ENCODE measurements at regions not wholly inside any gene's neighbourhood (a gene's known extent, or its start where the extent isn't known, plus 50 kb on each side); places are given as distances from the start of the nearest gene placed in this dataset.

- H3K27me3 Mint-ChIP-seq (ENCODE audit: insufficient read depth, unreplicated experiment) = peaks cover 15% of the 10 kb centered on the region
- DNase-seq = no peak
- no peaks in the 10 kb centered on the region for H3K4me1 Mint-ChIP-seq (ENCODE audit: low read depth, unreplicated experiment)
- no peak overlapping the region for H3K27ac Mint-ChIP-seq (ENCODE audit: unreplicated experiment)
- no peaks in the 10 kb centered on the region for H3K36me3 Mint-ChIP-seq (ENCODE audit: insufficient read depth, unreplicated experiment)
- intact Hi-C loops (cut with micrococcal nuclease; ENCODE audit: unreplicated experiment) = no loop called here
- ChIA-PET CTCF (no interaction called here), POLR2A (no interaction called here)
- H3K36me3 ChIP-seq (ENCODE audit: control insufficient read depth, insufficient read depth, low read length) = no peaks in the 10 kb centered on the region
- no peaks in the 10 kb centered on the region for H3K27me3 ChIP-seq (replicated peaks; ENCODE audit: control insufficient read depth, insufficient read depth, low read length)
- no TSS peak for BruUV-seq (replicated peaks)
- no peak overlapping the region for H3K4me3 Mint-ChIP-seq (ENCODE audit: unreplicated experiment)
- no peaks in the 10 kb centered on the region for H3K4me1 ChIP-seq
- TF ChIP-seq CTCF (IDR thresholded peaks at IDR 0.05; ENCODE audit: insufficient read depth in 1 of 2, low read depth in 1 of 2, low read length in 1 of 2, severe bottlenecking in 1 of 2, unreplicated experiment in 1 of 2) = no peak
- no peak overlapping the region for H3K4me3 ChIP-seq (ENCODE audit: low read depth, low read length)
- H3K9me3 Mint-ChIP-seq (ENCODE audit: unreplicated experiment) = peaks cover 31% of the 10 kb centered on the region
- 0 out of 2 replicates have a peak, but pooled peaks cover 3% of the 10 kb centered on the region for H3K9me3 ChIP-seq
Observed at GRCh38 chr4:159538556-159538955, 435.7 kb downstream of the RAPGEF2 start.

- 0 out of 2 replicates have a peak, but pooled peaks cover 3% of the 10 kb centered on the region for H3K9me3 ChIP-seq
- no peaks in the 10 kb centered on the region for H3K36me3 ChIP-seq (ENCODE audit: control insufficient read depth, insufficient read depth, low read length)
- DNase-seq = no peak
- H3K36me3 Mint-ChIP-seq (ENCODE audit: insufficient read depth, unreplicated experiment) = no peaks in the 10 kb centered on the region
- H3K4me3 ChIP-seq (ENCODE audit: low read depth, low read length) = no peak overlapping the region
- CTCF ChIA-PET = no interaction called here
- no peaks in the 10 kb centered on the region for H3K4me1 Mint-ChIP-seq (ENCODE audit: low read depth, unreplicated experiment)
- POLR2A ChIA-PET = no interaction called here
- H3K27me3 ChIP-seq (replicated peaks; ENCODE audit: control insufficient read depth, insufficient read depth, low read length) = no peaks in the 10 kb centered on the region
- intact Hi-C loops (cut with micrococcal nuclease; ENCODE audit: unreplicated experiment) = no loop called here
- H3K27ac Mint-ChIP-seq (ENCODE audit: unreplicated experiment) = no peak overlapping the region
- no peak overlapping the region for H3K4me3 Mint-ChIP-seq (ENCODE audit: unreplicated experiment)
- BruUV-seq (replicated peaks) = no TSS peak
- peaks cover 18% of the 10 kb centered on the region for H3K9me3 Mint-ChIP-seq (ENCODE audit: unreplicated experiment)
- peaks cover 15% of the 10 kb centered on the region for H3K27me3 Mint-ChIP-seq (ENCODE audit: insufficient read depth, unreplicated experiment)
- no peaks in the 10 kb centered on the region for H3K4me1 ChIP-seq
- TF ChIP-seq CTCF (IDR thresholded peaks at IDR 0.05; ENCODE audit: insufficient read depth in 1 of 2, low read depth in 1 of 2, low read length in 1 of 2, severe bottlenecking in 1 of 2, unreplicated experiment in 1 of 2) = no peak
Observed at GRCh38 chr4:159540038-159540437, 437.2 kb downstream of the RAPGEF2 start.

GRCh38 chr4:159540501-159540900, 437.6 kb downstream of the RAPGEF2 start:
- DNase-seq = no peak
- Mint-ChIP-seq H3K27me3 (ENCODE audit: insufficient read depth, unreplicated experiment) (peaks cover 15% of the 10 kb centered on the region), H3K36me3 (ENCODE audit: insufficient read depth, unreplicated experiment) (no peaks in the 10 kb centered on the region), H3K27ac (ENCODE audit: unreplicated experiment) (no peak overlapping the region), H3K4me3 (ENCODE audit: unreplicated experiment) (no peak overlapping the region), H3K9me3 (ENCODE audit: unreplicated experiment) (peaks cover 14% of the 10 kb centered on the region), H3K4me1 (ENCODE audit: low read depth, unreplicated experiment) (no peaks in the 10 kb centered on the region)
- Histone ChIP-seq H3K36me3 (ENCODE audit: control insufficient read depth, insufficient read depth, low read length) (no peaks in the 10 kb centered on the region), H3K4me3 (ENCODE audit: low read depth, low read length) (no peak overlapping the region), H3K9me3 (0 out of 2 replicates have a peak, but pooled peaks cover 3% of the 10 kb centered on the region), H3K27me3 (replicated peaks; ENCODE audit: control insufficient read depth, insufficient read depth, low read length) (no peaks in the 10 kb centered on the region), H3K4me1 (no peaks in the 10 kb centered on the region)
- BruUV-seq (replicated peaks) = no TSS peak
- TF ChIP-seq CTCF (IDR thresholded peaks at IDR 0.05; ENCODE audit: insufficient read depth in 1 of 2, low read depth in 1 of 2, low read length in 1 of 2, severe bottlenecking in 1 of 2, unreplicated experiment in 1 of 2) = no peak
- POLR2A ChIA-PET = no interaction called here
- intact Hi-C loops (cut with micrococcal nuclease; ENCODE audit: unreplicated experiment) = no loop called here
- CTCF ChIA-PET = no interaction called here

Data from Caco-2 (cell line).